ENCODE measurements at regions not wholly inside any gene's neighbourhood (a gene's known extent, or its start where the extent isn't known, plus 50 kb on each side); places are given as distances from the start of the nearest gene placed in this dataset.

DNA sequence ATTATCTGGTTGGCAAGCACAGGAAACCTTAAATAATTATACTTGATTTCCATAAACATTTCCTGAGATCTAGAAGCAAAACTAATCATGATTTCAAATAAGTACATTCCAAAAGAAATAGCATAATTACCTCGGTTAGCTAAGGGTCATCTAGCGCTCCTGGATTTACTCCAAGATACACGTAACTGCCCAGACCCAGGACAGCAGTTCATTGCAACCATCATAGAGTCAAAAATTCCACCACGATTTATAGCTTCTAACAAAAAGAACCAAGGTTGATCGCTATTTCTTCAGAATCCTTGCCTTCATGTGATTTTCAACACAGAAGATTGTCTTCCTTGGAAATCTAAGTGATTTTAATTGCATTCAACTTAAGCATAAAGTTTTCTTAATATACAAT, 1235.5 kb upstream of the TENM3 start:
- no peak for DNase-seq
- Histone ChIP-seq H3K18ac (ENCODE audit: low read depth, low read length) (no peak overlapping the region), H3K27me3 (ENCODE audit: control insufficient read depth, insufficient read depth, low read length) (no peaks in the 10 kb centered on the region), H2BK20ac (ENCODE audit: low read depth, low read length) (no peak overlapping the region), H4K91ac (ENCODE audit: insufficient read depth, low read depth, low read length) (no peak overlapping the region), H3K9me3 (ENCODE audit: control insufficient read depth, insufficient read depth, low read length) (no peaks in the 10 kb centered on the region), H3K4me3 (ENCODE audit: insufficient read depth, low read depth, low read length) (no peak overlapping the region), H2AK5ac (ENCODE audit: low read depth, low read length) (no peak overlapping the region), H3K23ac (ENCODE audit: low read depth, low read length) (no peak overlapping the region), H4K20me1 (ENCODE audit: insufficient read depth, low read length) (no peaks in the 10 kb centered on the region), H2AK9ac (replicated peaks; ENCODE audit: low read depth, low read length, poor library complexity) (no peak overlapping the region), H3K36me3 (ENCODE audit: control insufficient read depth, insufficient read depth, low read length) (no peaks in the 10 kb centered on the region), H3K79me1 (ENCODE audit: low read depth in 1 of 2, low read length in 2 of 2) (no peaks in the 10 kb centered on the region), H3K9ac (ENCODE audit: low read depth, low read length) (no peak overlapping the region), H3K56ac (ENCODE audit: extremely low read depth, insufficient read depth, low read length) (no peak overlapping the region), H2BK5ac (ENCODE audit: low read depth, low read length, poor library complexity, severe bottlenecking) (no peak overlapping the region), H2BK15ac (ENCODE audit: low read depth, low read length) (no peak overlapping the region), H2AFZ (replicated peaks; ENCODE audit: low read length, poor library complexity) (no peak overlapping the region), H2BK120ac (ENCODE audit: low read depth, low read length) (no peak overlapping the region), H3K27ac (ENCODE audit: insufficient read depth, low read length) (no peak overlapping the region), H3K4me2 (ENCODE audit: low read depth, low read length) (no peak overlapping the region), H4K5ac (ENCODE audit: low read depth, low read length) (no peak overlapping the region), H4K8ac (ENCODE audit: low read depth in 2 of 2, low read length in 2 of 2) (no peak overlapping the region), H3K4ac (ENCODE audit: low read depth, low read length) (no peak overlapping the region), H3K9me1 (ENCODE audit: insufficient read depth, low read length) (no peaks in the 10 kb centered on the region), H3K4me1 (ENCODE audit: control insufficient read depth, insufficient read depth, low read length) (no peaks in the 10 kb centered on the region), H3K14ac (replicated peaks; ENCODE audit: low read depth, low read length) (no peak overlapping the region)
- ATAC-seq (ENCODE audit: low read depth): no peak
- TF ChIP-seq, protein P1, sequence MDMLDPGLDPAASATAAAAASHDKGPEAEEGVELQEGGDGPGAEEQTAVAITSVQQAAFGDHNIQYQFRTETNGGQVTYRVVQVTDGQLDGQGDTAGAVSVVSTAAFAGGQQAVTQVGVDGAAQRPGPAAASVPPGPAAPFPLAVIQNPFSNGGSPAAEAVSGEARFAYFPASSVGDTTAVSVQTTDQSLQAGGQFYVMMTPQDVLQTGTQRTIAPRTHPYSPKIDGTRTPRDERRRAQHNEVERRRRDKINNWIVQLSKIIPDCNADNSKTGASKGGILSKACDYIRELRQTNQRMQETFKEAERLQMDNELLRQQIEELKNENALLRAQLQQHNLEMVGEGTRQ (IDR thresholded peaks at IDR 0.05; ENCODE audit: low read depth, low read length): no peak
- TF ChIP-seq SMC3 (IDR thresholded peaks at IDR 0.05; ENCODE audit: low read depth, low read length) (no peak), POLR2A (IDR thresholded peaks at IDR 0.05; ENCODE audit: low read depth, low read length) (no peak), RFX5 (IDR thresholded peaks at IDR 0.05; ENCODE audit: low read depth, low read length) (no peak), FOS (IDR thresholded peaks at IDR 0.05; ENCODE audit: low read depth, low read length) (no peak), CEBPB (IDR thresholded peaks at IDR 0.05; ENCODE audit: low read depth, low read length) (no peak), RAD21 (IDR thresholded peaks at IDR 0.05; ENCODE audit: low read length) (no peak), BHLHE40 (IDR thresholded peaks at IDR 0.05; ENCODE audit: low read depth, low read length) (no peak), RCOR1 (IDR thresholded peaks at IDR 0.05; ENCODE audit: insufficient replicate concordance, low read length) (no peak), MXI1 (IDR thresholded peaks at IDR 0.05; ENCODE audit: borderline replicate concordance, low read depth, low read length) (no peak), MAFK (IDR thresholded peaks at IDR 0.05; ENCODE audit: low read depth, low read length) (no peak), NFE2L2 (IDR thresholded peaks at IDR 0.05; ENCODE audit: low read depth, low read length) (no peak), CHD1 (IDR thresholded peaks at IDR 0.05; ENCODE audit: low read depth, low read length) (no peak), MAZ (IDR thresholded peaks at IDR 0.05; ENCODE audit: borderline replicate concordance, low read depth, low read length) (no peak)
- TF ChIP-seq, protein P2, sequence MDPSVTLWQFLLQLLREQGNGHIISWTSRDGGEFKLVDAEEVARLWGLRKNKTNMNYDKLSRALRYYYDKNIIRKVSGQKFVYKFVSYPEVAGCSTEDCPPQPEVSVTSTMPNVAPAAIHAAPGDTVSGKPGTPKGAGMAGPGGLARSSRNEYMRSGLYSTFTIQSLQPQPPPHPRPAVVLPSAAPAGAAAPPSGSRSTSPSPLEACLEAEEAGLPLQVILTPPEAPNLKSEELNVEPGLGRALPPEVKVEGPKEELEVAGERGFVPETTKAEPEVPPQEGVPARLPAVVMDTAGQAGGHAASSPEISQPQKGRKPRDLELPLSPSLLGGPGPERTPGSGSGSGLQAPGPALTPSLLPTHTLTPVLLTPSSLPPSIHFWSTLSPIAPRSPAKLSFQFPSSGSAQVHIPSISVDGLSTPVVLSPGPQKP (IDR thresholded peaks at IDR 0.05; ENCODE audit: borderline replicate concordance, low read depth, low read length): no peak
- TF ChIP-seq, protein P3, sequence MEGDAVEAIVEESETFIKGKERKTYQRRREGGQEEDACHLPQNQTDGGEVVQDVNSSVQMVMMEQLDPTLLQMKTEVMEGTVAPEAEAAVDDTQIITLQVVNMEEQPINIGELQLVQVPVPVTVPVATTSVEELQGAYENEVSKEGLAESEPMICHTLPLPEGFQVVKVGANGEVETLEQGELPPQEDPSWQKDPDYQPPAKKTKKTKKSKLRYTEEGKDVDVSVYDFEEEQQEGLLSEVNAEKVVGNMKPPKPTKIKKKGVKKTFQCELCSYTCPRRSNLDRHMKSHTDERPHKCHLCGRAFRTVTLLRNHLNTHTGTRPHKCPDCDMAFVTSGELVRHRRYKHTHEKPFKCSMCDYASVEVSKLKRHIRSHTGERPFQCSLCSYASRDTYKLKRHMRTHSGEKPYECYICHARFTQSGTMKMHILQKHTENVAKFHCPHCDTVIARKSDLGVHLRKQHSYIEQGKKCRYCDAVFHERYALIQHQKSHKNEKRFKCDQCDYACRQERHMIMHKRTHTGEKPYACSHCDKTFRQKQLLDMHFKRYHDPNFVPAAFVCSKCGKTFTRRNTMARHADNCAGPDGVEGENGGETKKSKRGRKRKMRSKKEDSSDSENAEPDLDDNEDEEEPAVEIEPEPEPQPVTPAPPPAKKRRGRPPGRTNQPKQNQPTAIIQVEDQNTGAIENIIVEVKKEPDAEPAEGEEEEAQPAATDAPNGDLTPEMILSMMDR (conservative IDR thresholded peaks at IDR 0.05; ENCODE audit: low read depth, low read length): no peak
- 44% methylated on average over 3 of the region's 5 CpGs; no CpG with 5 or more reads in 1 of the 2 experiments for WGBS, 2 experiments (ENCODE audit: extremely low coverage in 2 of 2, insufficient read length in 1 of 2)
- dilution Hi-C loops (cut with HindIII; ENCODE audit: low sequenced_read_pairs, unreplicated experiment): no loop called here
- in situ Hi-C loops (cut with MboI; ENCODE audit: low sequenced_read_pairs): no loop called here
- ChIA-PET POLR2A (ENCODE audit: unreplicated experiment) (no interaction called here), CTCF (no interaction called here)
- intact Hi-C loops (cut with micrococcal nuclease): no loop called here
- no TSS peak for BruUV-seq (replicated peaks)

Measured in IMR-90 (cell line).